HepG2 (cell line): ENCODE measurements at regions not wholly inside any gene's neighbourhood (a gene's known extent, or its start where the extent isn't known, plus 50 kb on each side); places are given as distances from the start of the nearest gene placed in this dataset.

Experiments
- ATAC-seq: fragments of 200-7000 bp; cut with Tn5 transposase; 3 replicates; pipeline ENCODE4 v1.9.1; 2020; ENCODE audit warnings: mild to moderate bottlenecking, moderate library complexity
- BruUV-seq: library from RNA; stranded (reverse); fragments of 400-500 nt; replicated peaks from 2 replicates; lab custom pipeline; 2021; lab: Mats Ljungman, UMichigan
- CTCF ChIA-PET: fragments of 300-600 bp; formaldehyde crosslinking; extraction: SDS; loops from one replicate; lab custom pipeline; 2021; ENCODE audit warnings: low total read pairs, inconsistent platforms, low intra/inter-chr PET ratio; lab: Yijun Ruan, JAX
- POLR2A ChIA-PET: fragments of 350-600 bp; sonication (Branson Sonifier 250); formaldehyde crosslinking; loops from one replicate; lab custom pipeline; 2020; ENCODE audit warnings: antibody characterized with exemption, inconsistent platforms; lab: Yijun Ruan, JAX
- DNase-seq: peaks from one replicate; pipeline ENCODE4 v3.0.0-alpha.2; 2015; ENCODE audit warnings: low spot score
- FAIRE-seq: peaks from 3 replicates; lab custom pipeline; 2011; peaks lifted over from hg19 to GRCh38; lab: Jason Lieb, UNC
- H2AFZ ChIP-seq: one replicate; pipeline ENCODE4 v1.6.1; 2011; ENCODE audit warnings: low read length, inconsistent platforms
- H3K27ac ChIP-seq: fragments of 300-600 bp; 3 replicates; pipeline ENCODE4 v1.8.0; 2011; ENCODE audit warnings: mixed run types, mild to moderate bottlenecking, mixed read lengths, low read length, inconsistent platforms; ENCODE audit not compliant: insufficient read depth; ENCODE audit errors: extremely low read length
- H3K27me3 ChIP-seq, 2 experiments: fragments of 200-600 bp in 1 of 2; 2 replicates in 1 of 2; 3 replicates in 1 of 2; pipeline versions ENCODE4 v1.6.0 to v1.8.0; 2011; ENCODE audit warnings: low read length in 2 of 2, mild to moderate bottlenecking in 2 of 2, moderate library complexity in 2 of 2, inconsistent platforms in 1 of 2; ENCODE audit not compliant: insufficient read depth in 2 of 2, control insufficient read depth in 1 of 2
- H3K36me3 ChIP-seq, 2 experiments: fragments of 200-600 bp in 1 of 2; replicated peaks in 1 of 2; 2 replicates in 1 of 2; 3 replicates in 1 of 2; pipeline versions ENCODE4 v1.5.1 to v1.8.0; 2011; ENCODE audit warnings: low read length in 2 of 2, inconsistent platforms in 1 of 2; ENCODE audit not compliant: insufficient read depth in 2 of 2, control insufficient read depth in 1 of 2
- H3K4me1 ChIP-seq: 2 replicates; pipeline ENCODE4 v1.5.1; 2012; ENCODE audit warnings: low read length, inconsistent platforms; ENCODE audit not compliant: insufficient read depth
- H3K4me2 ChIP-seq: 2 replicates; pipeline ENCODE4 v1.6.0; 2011; ENCODE audit warnings: low read depth, low read length, inconsistent platforms
- H3K4me3 ChIP-seq, 3 experiments: fragments of 200-600 bp in 1 of 3; sonication (generic), shearing (Covaris generic) in 1 of 3; replicated peaks in 1 of 3; 2 replicates each; pipeline ENCODE4 v1.5.1; 2011 to 2016; ENCODE audit warnings: low read length in 3 of 3, inconsistent platforms in 2 of 3, low read depth in 2 of 3, mild to moderate bottlenecking in 2 of 3, control low read depth in 1 of 3, mixed read lengths in 1 of 3; ENCODE audit not compliant: insufficient read depth in 1 of 3
- H3K79me2 ChIP-seq: one replicate; pipeline ENCODE4 v1.6.1; 2011; ENCODE audit warnings: low read length, inconsistent platforms; ENCODE audit not compliant: insufficient read depth
- H3K9ac ChIP-seq: 2 replicates; pipeline ENCODE4 v1.6.0; 2011; ENCODE audit warnings: mild to moderate bottlenecking, low read depth, low read length, inconsistent platforms; ENCODE audit not compliant: insufficient read depth
- H3K9me3 ChIP-seq: 2 replicates; pipeline ENCODE4 v1.5.1; 2012; ENCODE audit warnings: mild to moderate bottlenecking, low read length
- H4K20me1 ChIP-seq: 2 replicates; pipeline ENCODE4 v1.6.0; 2011; ENCODE audit warnings: inconsistent platforms, mild to moderate bottlenecking, low read length, moderate library complexity; ENCODE audit not compliant: insufficient read depth
- ASH2L ChIP-seq: fragments of 300-600, 200-600 bp; sonication (generic); IDR thresholded peaks from 2 replicates; pipeline ENCODE4 v1.7.0; 2017; ENCODE audit warnings: low read depth, mild to moderate bottlenecking, moderate library complexity, mixed read lengths, low read length; ENCODE audit not compliant: insufficient read length
- JUNB ChIP-seq: sonication (generic); formaldehyde crosslinking; IDR thresholded peaks from 2 replicates; pipeline ENCODE4 v1.8.0; 2022; ENCODE audit warnings: missing genetic modification reagents, mild to moderate bottlenecking, borderline replicate concordance
- NFE2L1 ChIP-seq: sonication (generic); formaldehyde crosslinking; IDR thresholded peaks from 2 replicates; pipeline ENCODE4 v1.4.0; 2020; ENCODE audit warnings: missing genetic modification reagents, mild to moderate bottlenecking, borderline replicate concordance
- NR3C1 ChIP-seq: sonication (generic); formaldehyde crosslinking; IDR thresholded peaks from 2 replicates; pipeline ENCODE4 v1.4.0; 2020; ENCODE audit warnings: missing genetic modification reagents
- PAWR ChIP-seq: sonication (generic); formaldehyde crosslinking; IDR thresholded peaks from 2 replicates; pipeline ENCODE4 v1.4.0; 2020; ENCODE audit warnings: missing genetic modification reagents, mild to moderate bottlenecking, borderline replicate concordance
- RXRB ChIP-seq: IDR thresholded peaks from 2 replicates; pipeline ENCODE4 v1.6.1; 2016; ENCODE audit warnings: borderline replicate concordance, missing genetic modification reagents, missing compliant biosample characterization
- SOX13 ChIP-seq, 3 experiments: fragments of 450-650 bp in 1 of 3; sonication (generic) in 1 of 3; formaldehyde crosslinking in 1 of 3; IDR thresholded peaks in 2 of 3; conservative IDR thresholded peaks in 1 of 3; 2 replicates each; pipeline versions ENCODE4 v1.5.0 to v1.6.1; 2016 to 2020; ENCODE audit warnings: antibody characterized with exemption in 1 of 3, mild to moderate bottlenecking in 1 of 3, missing compliant biosample characterization in 1 of 3, missing genetic modification reagents in 1 of 3, moderate library complexity in 1 of 3
- SRSF4 ChIP-seq: fragments of 200-400 bp; formaldehyde crosslinking; IDR thresholded peaks from one replicate; pipeline ENCODE4 v1.6.1; 2018; ENCODE audit warnings: mild to moderate bottlenecking, low read depth, low read length, moderate library complexity; ENCODE audit not compliant: poor library complexity, severe bottlenecking
- THYN1 ChIP-seq: sonication (generic); formaldehyde crosslinking; IDR thresholded peaks from 2 replicates; pipeline ENCODE4 v1.8.1; 2023; ENCODE audit warnings: low read depth, mild to moderate bottlenecking, moderate library complexity, missing genetic modification reagents, borderline replicate concordance
- ZKSCAN1 ChIP-seq: fragments of 150-350 bp; IDR thresholded peaks from 2 replicates; pipeline ENCODE4 v1.6.1; 2014; ENCODE audit warnings: low read length
- ZNF230 ChIP-seq: sonication (generic); formaldehyde crosslinking; IDR thresholded peaks from 2 replicates; pipeline ENCODE4 v1.4.0; 2020; ENCODE audit warnings: mild to moderate bottlenecking, missing genetic modification reagents
- ZNF446 ChIP-seq: sonication (generic); formaldehyde crosslinking; IDR thresholded peaks from 2 replicates; pipeline ENCODE4 v1.5.0; 2020; ENCODE audit warnings: mild to moderate bottlenecking, missing genetic modification reagents
- ZNF501 ChIP-seq: sonication (generic); formaldehyde crosslinking; IDR thresholded peaks from 2 replicates; pipeline ENCODE4 v1.5.1; 2020; ENCODE audit warnings: mild to moderate bottlenecking, moderate library complexity, missing genetic modification reagents
- ZSCAN9 ChIP-seq: IDR thresholded peaks from 2 replicates; pipeline ENCODE4 v1.6.1; 2016; ENCODE audit warnings: borderline replicate concordance
- WGBS: methylation state at CpG from one replicate; pipeline ENCODE4 v1.1.6; 2017; ENCODE audit warnings: low lambda C conversion rate; 5-methylcytosine and 5-hydroxymethylcytosine counted together
- in situ Hi-C: cut with HindIII; loops from 2 replicates; pipeline ENCODE4 v1.10.0; 2017; ENCODE audit warnings: low pct_unique_long_range_greater_than_20kb; ENCODE audit not compliant: extremely low pct_ligation_motif_present
- intact Hi-C: fragments of 100-400 bp; cut with micrococcal nuclease; formaldehyde crosslinking; loops from one replicate; pipeline ENCODE4 v1.10.0; 2022; ENCODE audit not compliant: unreplicated experiment
- TF ChIP-seq, protein P1 (sequence below): sonication (generic); formaldehyde crosslinking; IDR thresholded peaks from 2 replicates; pipeline ENCODE4 v1.9.0; 2021; ENCODE audit warnings: missing genetic modification reagents, mild to moderate bottlenecking, borderline replicate concordance
- TF ChIP-seq, protein P2 (sequence below): IDR thresholded peaks from 2 replicates; pipeline ENCODE4 v1.6.1; 2016; ENCODE audit warnings: missing compliant biosample characterization, missing genetic modification reagents, borderline replicate concordance

DNA sequence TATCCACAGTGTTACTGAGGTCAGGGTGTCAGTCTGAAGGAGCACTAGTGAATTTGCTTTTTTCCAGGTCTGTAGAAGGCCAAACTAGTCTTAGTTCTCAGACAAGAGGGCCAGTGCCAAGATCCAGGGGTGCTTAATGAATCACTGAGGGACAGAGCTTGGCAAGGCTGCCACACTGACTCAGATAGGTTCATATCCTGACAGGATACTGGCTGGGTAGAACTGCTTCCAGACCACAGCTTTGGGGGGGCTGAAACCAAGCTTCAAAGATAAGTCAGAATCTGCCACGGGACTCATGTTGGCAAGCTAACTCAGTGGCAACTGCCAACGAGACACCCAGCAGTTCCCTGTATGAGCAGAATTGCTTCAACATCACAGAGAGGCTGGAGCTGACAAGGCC lies 1125.4 kb downstream of the EFNA5 start:
- DNase-seq: no peak
- CTCF ChIA-PET: no interaction called here

More for the DNA sequence above, 1125.4 kb downstream of the EFNA5 start:
- Histone ChIP-seq H3K4me2 (no peak overlapping the region), H3K27ac (no peak overlapping the region), H3K27me3 (no peaks in the 10 kb centered on the region), H2AFZ (no peak overlapping the region), H3K9me3 (peaks cover 44% of the 10 kb centered on the region), H3K79me2 (no peaks in the 10 kb centered on the region)
- in situ Hi-C loops (no loop called here), intact Hi-C loops (no loop called here)
- ATAC-seq (no peak), FAIRE-seq (no peak)
- POLR2A ChIA-PET: no interaction called here
- no TSS peak for BruUV-seq
- no CpG with 5 or more reads among the region's 2 CpGs for WGBS
- no peak for TF ChIP-seq ZNF446 (CRISPR knock-in tag)
- TF ChIP-seq RXRB (CRISPR knock-in tag): no peak
- TF ChIP-seq SRSF4: no peak
- TF ChIP-seq NFE2L1 (CRISPR knock-in tag): no peak
- no peak for TF ChIP-seq SOX13 (IDR thresholded peaks at IDR 0.05)
- TF ChIP-seq SOX13 (CRISPR knock-in tag; conservative IDR thresholded peaks at IDR 0.05 in 1 of 2, IDR thresholded peaks at IDR 0.05 in 1 of 2): no peak
- TF ChIP-seq ZSCAN9 (CRISPR knock-in tag): no peak
- no peak for TF ChIP-seq ZKSCAN1
- no peak for TF ChIP-seq ZNF501 (CRISPR knock-in tag)
- TF ChIP-seq ZNF230 (CRISPR knock-in tag): no peak
- TF ChIP-seq PAWR (CRISPR knock-in tag): no peak
- TF ChIP-seq JUNB (CRISPR knock-in tag): no peak
- TF ChIP-seq THYN1 (CRISPR knock-in tag): no peak
- TF ChIP-seq, protein P1, sequence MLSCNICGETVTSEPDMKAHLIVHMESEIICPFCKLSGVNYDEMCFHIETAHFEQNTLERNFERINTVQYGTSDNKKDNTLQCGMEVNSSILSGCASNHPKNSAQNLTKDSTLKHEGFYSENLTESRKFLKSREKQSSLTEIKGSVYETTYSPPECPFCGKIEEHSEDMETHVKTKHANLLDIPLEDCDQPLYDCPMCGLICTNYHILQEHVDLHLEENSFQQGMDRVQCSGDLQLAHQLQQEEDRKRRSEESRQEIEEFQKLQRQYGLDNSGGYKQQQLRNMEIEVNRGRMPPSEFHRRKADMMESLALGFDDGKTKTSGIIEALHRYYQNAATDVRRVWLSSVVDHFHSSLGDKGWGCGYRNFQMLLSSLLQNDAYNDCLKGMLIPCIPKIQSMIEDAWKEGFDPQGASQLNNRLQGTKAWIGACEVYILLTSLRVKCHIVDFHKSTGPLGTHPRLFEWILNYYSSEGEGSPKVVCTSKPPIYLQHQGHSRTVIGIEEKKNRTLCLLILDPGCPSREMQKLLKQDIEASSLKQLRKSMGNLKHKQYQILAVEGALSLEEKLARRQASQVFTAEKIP: no peak
- TF ChIP-seq ASH2L: no peak
- TF ChIP-seq, protein P2, sequence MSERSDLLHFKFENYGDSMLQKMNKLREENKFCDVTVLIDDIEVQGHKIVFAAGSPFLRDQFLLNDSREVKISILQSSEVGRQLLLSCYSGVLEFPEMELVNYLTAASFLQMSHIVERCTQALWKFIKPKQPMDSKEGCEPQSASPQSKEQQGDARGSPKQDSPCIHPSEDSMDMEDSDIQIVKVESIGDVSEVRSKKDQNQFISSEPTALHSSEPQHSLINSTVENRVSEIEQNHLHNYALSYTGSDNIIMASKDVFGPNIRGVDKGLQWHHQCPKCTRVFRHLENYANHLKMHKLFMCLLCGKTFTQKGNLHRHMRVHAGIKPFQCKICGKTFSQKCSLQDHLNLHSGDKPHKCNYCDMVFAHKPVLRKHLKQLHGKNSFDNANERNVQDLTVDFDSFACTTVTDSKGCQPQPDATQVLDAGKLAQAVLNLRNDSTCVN (CRISPR knock-in tag): no peak
- TF ChIP-seq NR3C1 (CRISPR knock-in tag): no peak
- TF ChIP-seq, all 625 proteins: peak for 0
- Histone ChIP-seq H3K9ac (no peak overlapping the region), H3K4me1 (no peaks in the 10 kb centered on the region), H3K36me3 (no peaks in the 10 kb centered on the region), H3K4me3 (no peak overlapping the region), H4K20me1 (no peaks in the 10 kb centered on the region)
